MG63 (cell line): ENCODE measurements at regions not wholly inside any gene's neighbourhood (a gene's known extent, or its start where the extent isn't known, plus 50 kb on each side); places are given as distances from the start of the nearest gene placed in this dataset.
"Not testable (repeated sequence)": the region's sequence is repeated elsewhere in the genome, so short reads cannot be mapped to it uniquely, and the experiment has no call there.

Source experiments
- DNase-seq: peaks from one replicate; pipeline ENCODE4 v3.0.0-alpha.2; 2020
- H3K27me3 ChIP-seq: fragments of 250-450 bp; sonication (Bioruptor Pico); 2 replicates; pipeline ENCODE4 v1.5.1; 2020; ENCODE audit warnings: mild to moderate bottlenecking, moderate library complexity
- H3K36me3 ChIP-seq: fragments of 250-450 bp; sonication (Bioruptor Pico); 2 replicates; pipeline ENCODE4 v1.5.1; 2020; ENCODE audit warnings: mild to moderate bottlenecking, moderate library complexity
- H3K4me3 ChIP-seq: fragments of 250-450 bp; sonication (Bioruptor Pico); 2 replicates; pipeline ENCODE4 v1.5.1; 2020; ENCODE audit warnings: mild to moderate bottlenecking, moderate library complexity
- H3K9me3 ChIP-seq: fragments of 250-450 bp; sonication (Bioruptor Pico); 2 replicates; pipeline ENCODE4 v1.5.1; 2020; ENCODE audit warnings: mild to moderate bottlenecking, moderate library complexity

- DNase-seq, result no peak
- Histone ChIP-seq H3K4me3 (no peak overlapping the region), H3K27me3 (no peaks in the 10 kb centered on the region), H3K36me3 (no peaks in the 10 kb centered on the region), H3K9me3 (no peaks in the 10 kb centered on the region)
Observed at GRCh38 chr6:1182722-1183521, 129.0 kb upstream of the FOXQ1 start.

GRCh38 chr6:1181939-1182605 lies 129.8 kb upstream of the FOXQ1 start:
- DNase-seq, result no peak
- no peaks in the 10 kb centered on the region for H3K27me3 ChIP-seq
- H3K4me3 ChIP-seq, result no peak overlapping the region
- H3K36me3 ChIP-seq, result no peaks in the 10 kb centered on the region
- H3K9me3 ChIP-seq, result no peaks in the 10 kb centered on the region

GRCh38 chr6:1179571-1180459 lies 132.1 kb upstream of the FOXQ1 start:
- Histone ChIP-seq H3K4me3 (no peak overlapping the region), H3K36me3 (no peaks in the 10 kb centered on the region), H3K9me3 (no peaks in the 10 kb centered on the region), H3K27me3 (no peaks in the 10 kb centered on the region)
- DNase-seq, result no peak

GRCh38 chr6:1178590-1178989 lies 133.3 kb upstream of the FOXQ1 start:
- no peak for DNase-seq
- Histone ChIP-seq H3K9me3 (no peaks in the 10 kb centered on the region), H3K36me3 (no peaks in the 10 kb centered on the region), H3K4me3 (no peak overlapping the region), H3K27me3 (no peaks in the 10 kb centered on the region)

GRCh38 chr6:1176567-1176966 lies 135.3 kb upstream of the FOXQ1 start:
- Histone ChIP-seq H3K4me3 (no peak overlapping the region), H3K36me3 (no peaks in the 10 kb centered on the region), H3K9me3 (no peaks in the 10 kb centered on the region), H3K27me3 (no peaks in the 10 kb centered on the region)
- DNase-seq, result no peak

- H3K9me3 ChIP-seq, result no peaks in the 10 kb centered on the region
- H3K4me3 ChIP-seq, result no peak overlapping the region
- no peaks in the 10 kb centered on the region for H3K27me3 ChIP-seq
- DNase-seq, result no peak
- no peaks in the 10 kb centered on the region for H3K36me3 ChIP-seq
Observed at GRCh38 chr6:1175877-1176276, 136.0 kb upstream of the FOXQ1 start.

GRCh38 chr6:1170794-1171193 lies 141.1 kb upstream of the FOXQ1 start:
- no peaks in the 10 kb centered on the region for H3K27me3 ChIP-seq
- H3K36me3 ChIP-seq, result no peaks in the 10 kb centered on the region
- no peak overlapping the region for H3K4me3 ChIP-seq
- no peaks in the 10 kb centered on the region for H3K9me3 ChIP-seq
- no peak for DNase-seq

GRCh38 chr6:1164600-1164999 lies 147.3 kb upstream of the FOXQ1 start:
- H3K9me3 ChIP-seq, result no peaks in the 10 kb centered on the region
- DNase-seq, result no peak
- no peak overlapping the region for H3K4me3 ChIP-seq
- H3K27me3 ChIP-seq, result no peaks in the 10 kb centered on the region
- no peaks in the 10 kb centered on the region for H3K36me3 ChIP-seq

- Histone ChIP-seq H3K27me3 (no peaks in the 10 kb centered on the region), H3K9me3 (no peaks in the 10 kb centered on the region), H3K4me3 (no peak overlapping the region), H3K36me3 (no peaks in the 10 kb centered on the region)
- no peak for DNase-seq
Observed at GRCh38 chr6:1163501-1163900, 148.4 kb upstream of the FOXQ1 start.

GRCh38 chr6:1162367-1163275 lies 149.3 kb upstream of the FOXQ1 start:
- H3K4me3 ChIP-seq, result no peak overlapping the region
- H3K27me3 ChIP-seq, result no peaks in the 10 kb centered on the region
- no peaks in the 10 kb centered on the region for H3K9me3 ChIP-seq
- no peaks in the 10 kb centered on the region for H3K36me3 ChIP-seq
- DNase-seq, result no peak

GRCh38 chr6:1156411-1156810 lies 155.5 kb upstream of the FOXQ1 start:
- not testable (repeated sequence) for H3K27me3 ChIP-seq

GRCh38 chr6:1153696-1154245 lies 158.1 kb upstream of the FOXQ1 start:
- no peaks in the 10 kb centered on the region for H3K27me3 ChIP-seq
- DNase-seq, result no peak
- H3K4me3 ChIP-seq, result no peak overlapping the region

More at GRCh38 chr6:1156411-1156810, 155.5 kb upstream of the FOXQ1 start:
- not testable (repeated sequence) for H3K9me3 ChIP-seq, H3K36me3 ChIP-seq, H3K4me3 ChIP-seq, DNase-seq

GRCh38 chr6:1146500-1146899 lies 165.4 kb upstream of the FOXQ1 start:
- Histone ChIP-seq H3K36me3 (no peaks in the 10 kb centered on the region), H3K9me3 (no peaks in the 10 kb centered on the region), H3K27me3 (no peaks in the 10 kb centered on the region), H3K4me3 (no peak overlapping the region)
- no peak for DNase-seq

More at GRCh38 chr6:1153696-1154245, 158.1 kb upstream of the FOXQ1 start:
- Histone ChIP-seq H3K36me3 (no peaks in the 10 kb centered on the region), H3K9me3 (no peaks in the 10 kb centered on the region)

- Histone ChIP-seq H3K27me3 (no peaks in the 10 kb centered on the region), H3K36me3 (no peaks in the 10 kb centered on the region), H3K9me3 (no peaks in the 10 kb centered on the region), H3K4me3 (no peak overlapping the region)
- DNase-seq, result no peak
Observed at GRCh38 chr6:1145768-1146218, 166.1 kb upstream of the FOXQ1 start.

GRCh38 chr6:1144842-1145767 lies 166.8 kb upstream of the FOXQ1 start:
- no peak overlapping the region for H3K4me3 ChIP-seq
- H3K36me3 ChIP-seq, result no peaks in the 10 kb centered on the region
- no peaks in the 10 kb centered on the region for H3K9me3 ChIP-seq
- DNase-seq, result no peak
- H3K27me3 ChIP-seq, result no peaks in the 10 kb centered on the region
